GM12892 (cell line): ENCODE measurements at regions not wholly inside any gene's neighbourhood (a gene's known extent, or its start where the extent isn't known, plus 50 kb on each side); places are given as distances from the start of the nearest gene placed in this dataset.

ENCODE experiments used
- POLR2A ChIP-seq: IDR thresholded peaks from 2 replicates; pipeline ENCODE4 v1.6.1; 2011; ENCODE audit warnings: low read depth, low read length, control low read depth
- TAF1 ChIP-seq: IDR thresholded peaks from 2 replicates; pipeline ENCODE4 v1.6.1; 2011; ENCODE audit warnings: low read depth, mild to moderate bottlenecking, control low read depth, low read length, borderline replicate concordance

DNA sequence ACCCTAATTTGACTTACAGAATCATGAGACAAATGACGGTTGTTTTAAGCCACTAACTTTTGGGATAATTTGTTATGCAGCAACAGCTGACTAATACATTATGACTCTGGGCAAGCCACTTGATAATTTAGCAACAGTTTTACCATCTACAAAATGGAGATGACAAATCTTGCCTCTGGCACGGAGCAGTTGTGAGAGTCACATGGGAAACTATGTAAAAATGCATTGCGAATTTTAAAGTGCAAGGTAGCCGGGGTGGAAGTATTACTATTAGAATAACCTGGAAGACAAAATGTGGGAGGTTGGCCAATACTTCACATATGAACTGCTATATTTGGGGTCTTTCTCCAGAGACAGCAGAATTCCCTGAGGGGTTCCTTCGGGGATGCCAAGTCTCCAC lies 328.7 kb downstream of the CTTN start:
- TF ChIP-seq POLR2A = no peak
- TF ChIP-seq TAF1 = no peak
